HepG2 (cell line): ENCODE measurements at regions not wholly inside any gene's neighbourhood (a gene's known extent, or its start where the extent isn't known, plus 50 kb on each side); places are given as distances from the start of the nearest gene placed in this dataset.
A peak's percentile ranks its signal among the peaks of the same experiment; 100 is the strongest.

Experiments used
- ATAC-seq: fragments of 200-7000 bp; cut with Tn5 transposase; 3 replicates; pipeline ENCODE4 v1.9.1; 2020; ENCODE audit warnings: mild to moderate bottlenecking, moderate library complexity
- BruUV-seq: library from RNA; stranded (reverse); fragments of 400-500 nt; replicated peaks from 2 replicates; lab custom pipeline; 2021; lab: Mats Ljungman, UMichigan
- CTCF ChIA-PET: fragments of 300-600 bp; formaldehyde crosslinking; extraction: SDS; loops from one replicate; lab custom pipeline; 2021; ENCODE audit warnings: low total read pairs, inconsistent platforms, low intra/inter-chr PET ratio; lab: Yijun Ruan, JAX
- POLR2A ChIA-PET: fragments of 350-600 bp; sonication (Branson Sonifier 250); formaldehyde crosslinking; loops from one replicate; lab custom pipeline; 2020; ENCODE audit warnings: antibody characterized with exemption, inconsistent platforms; lab: Yijun Ruan, JAX
- DNase-seq: peaks from one replicate; pipeline ENCODE4 v3.0.0-alpha.2; 2015; ENCODE audit warnings: low spot score
- FAIRE-seq: peaks from 3 replicates; lab custom pipeline; 2011; peaks lifted over from hg19 to GRCh38; lab: Jason Lieb, UNC
- H2AFZ ChIP-seq: one replicate; pipeline ENCODE4 v1.6.1; 2011; ENCODE audit warnings: low read length, inconsistent platforms
- H3K27ac ChIP-seq: fragments of 300-600 bp; 3 replicates; pipeline ENCODE4 v1.8.0; 2011; ENCODE audit warnings: mixed run types, mild to moderate bottlenecking, mixed read lengths, low read length, inconsistent platforms; ENCODE audit not compliant: insufficient read depth; ENCODE audit errors: extremely low read length
- H3K27me3 ChIP-seq, 2 experiments: fragments of 200-600 bp in 1 of 2; 2 replicates in 1 of 2; 3 replicates in 1 of 2; pipeline versions ENCODE4 v1.6.0 to v1.8.0; 2011; ENCODE audit warnings: low read length in 2 of 2, mild to moderate bottlenecking in 2 of 2, moderate library complexity in 2 of 2, inconsistent platforms in 1 of 2; ENCODE audit not compliant: insufficient read depth in 2 of 2, control insufficient read depth in 1 of 2
- H3K36me3 ChIP-seq, 2 experiments: fragments of 200-600 bp in 1 of 2; replicated peaks in 1 of 2; 2 replicates in 1 of 2; 3 replicates in 1 of 2; pipeline versions ENCODE4 v1.5.1 to v1.8.0; 2011; ENCODE audit warnings: low read length in 2 of 2, inconsistent platforms in 1 of 2; ENCODE audit not compliant: insufficient read depth in 2 of 2, control insufficient read depth in 1 of 2
- H3K4me1 ChIP-seq: 2 replicates; pipeline ENCODE4 v1.5.1; 2012; ENCODE audit warnings: low read length, inconsistent platforms; ENCODE audit not compliant: insufficient read depth
- H3K4me2 ChIP-seq: 2 replicates; pipeline ENCODE4 v1.6.0; 2011; ENCODE audit warnings: low read depth, low read length, inconsistent platforms
- H3K4me3 ChIP-seq, 3 experiments: fragments of 200-600 bp in 1 of 3; sonication (generic), shearing (Covaris generic) in 1 of 3; replicated peaks in 1 of 3; 2 replicates each; pipeline ENCODE4 v1.5.1; 2011 to 2016; ENCODE audit warnings: low read length in 3 of 3, inconsistent platforms in 2 of 3, low read depth in 2 of 3, mild to moderate bottlenecking in 2 of 3, control low read depth in 1 of 3, mixed read lengths in 1 of 3; ENCODE audit not compliant: insufficient read depth in 1 of 3
- H3K79me2 ChIP-seq: one replicate; pipeline ENCODE4 v1.6.1; 2011; ENCODE audit warnings: low read length, inconsistent platforms; ENCODE audit not compliant: insufficient read depth
- H3K9ac ChIP-seq: 2 replicates; pipeline ENCODE4 v1.6.0; 2011; ENCODE audit warnings: mild to moderate bottlenecking, low read depth, low read length, inconsistent platforms; ENCODE audit not compliant: insufficient read depth
- H3K9me3 ChIP-seq: 2 replicates; pipeline ENCODE4 v1.5.1; 2012; ENCODE audit warnings: mild to moderate bottlenecking, low read length
- H4K20me1 ChIP-seq: 2 replicates; pipeline ENCODE4 v1.6.0; 2011; ENCODE audit warnings: inconsistent platforms, mild to moderate bottlenecking, low read length, moderate library complexity; ENCODE audit not compliant: insufficient read depth
- CEBPB ChIP-seq: IDR thresholded peaks from 2 replicates; pipeline ENCODE4 v1.6.1; 2011; ENCODE audit warnings: low read depth, low read length, improper control_type of control experiment, borderline replicate concordance
- KMT2B ChIP-seq: IDR thresholded peaks from 2 replicates; pipeline ENCODE4 v1.6.1; 2016; ENCODE audit warnings: missing genetic modification reagents, missing compliant biosample characterization
- PPARG ChIP-seq: conservative IDR thresholded peaks from 2 replicates; pipeline ENCODE4 v1.6.1; 2016; ENCODE audit warnings: missing biosample characterization, missing genetic modification reagents
- SATB2 ChIP-seq: sonication (generic); formaldehyde crosslinking; IDR thresholded peaks from 2 replicates; pipeline ENCODE4 v1.5.0; 2020; ENCODE audit warnings: missing genetic modification reagents
- ZBTB21 ChIP-seq: sonication (generic); formaldehyde crosslinking; IDR thresholded peaks from 2 replicates; pipeline ENCODE4 v1.4.0; 2020; ENCODE audit warnings: missing genetic modification reagents
- ZNF33B ChIP-seq: sonication (generic); formaldehyde crosslinking; IDR thresholded peaks from 2 replicates; pipeline ENCODE4 v1.5.1; 2020; ENCODE audit warnings: mild to moderate bottlenecking, missing genetic modification reagents
- ZNF382 ChIP-seq: sonication (generic); formaldehyde crosslinking; IDR thresholded peaks from 2 replicates; pipeline ENCODE4 v1.5.0; 2020; ENCODE audit warnings: missing genetic modification reagents, mild to moderate bottlenecking, borderline replicate concordance
- ZNF788 ChIP-seq: sonication (generic); formaldehyde crosslinking; IDR thresholded peaks from 2 replicates; pipeline ENCODE4 v1.5.0; 2020; ENCODE audit warnings: mild to moderate bottlenecking, missing genetic modification reagents, borderline replicate concordance
- WGBS: methylation state at CpG from one replicate; pipeline ENCODE4 v1.1.6; 2017; ENCODE audit warnings: low lambda C conversion rate; 5-methylcytosine and 5-hydroxymethylcytosine counted together
- in situ Hi-C: cut with HindIII; loops from 2 replicates; pipeline ENCODE4 v1.10.0; 2017; ENCODE audit warnings: low pct_unique_long_range_greater_than_20kb; ENCODE audit not compliant: extremely low pct_ligation_motif_present
- intact Hi-C: fragments of 100-400 bp; cut with micrococcal nuclease; formaldehyde crosslinking; loops from one replicate; pipeline ENCODE4 v1.10.0; 2022; ENCODE audit not compliant: unreplicated experiment
- TF ChIP-seq, protein P1 (sequence below): sonication (generic); formaldehyde crosslinking; IDR thresholded peaks from 2 replicates; pipeline ENCODE4 v1.4.0; 2020; ENCODE audit warnings: mild to moderate bottlenecking, missing genetic modification reagents
- TF ChIP-seq, protein P2 (sequence below): sonication (generic); formaldehyde crosslinking; conservative IDR thresholded peaks from 2 replicates; pipeline ENCODE4 v1.4.0; 2020; ENCODE audit warnings: missing genetic modification reagents

DNA sequence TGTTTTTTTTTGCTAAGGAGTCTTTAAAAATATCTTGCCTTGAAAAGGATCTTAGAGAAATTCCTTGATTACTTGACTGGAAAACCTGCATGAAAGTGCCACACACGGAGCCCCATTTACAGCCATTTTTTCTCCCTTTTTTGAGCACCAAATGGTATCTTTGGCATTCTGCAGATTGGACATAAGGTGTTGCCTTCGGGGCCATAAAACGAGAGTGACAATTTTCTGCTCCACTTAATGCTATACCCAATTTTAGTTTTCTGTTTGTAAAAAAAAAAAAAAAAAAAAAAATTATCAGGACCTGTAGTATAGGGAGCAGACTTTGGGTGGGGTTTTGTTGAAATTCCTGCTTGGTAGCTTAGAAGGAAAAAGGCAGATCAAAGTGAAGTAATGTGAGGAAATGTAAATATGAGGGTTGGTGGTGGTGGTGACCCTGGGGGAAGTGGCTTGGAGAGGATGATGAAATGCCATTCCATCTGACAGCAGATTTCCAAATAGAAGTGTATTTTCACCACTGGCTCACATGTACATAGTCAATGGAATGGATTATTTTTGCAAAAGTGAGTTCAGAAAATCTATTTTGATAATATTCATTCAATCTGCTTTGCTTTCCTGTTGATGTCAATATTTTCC, 212.1 kb upstream of the SOX4 start (continued):
- TF ChIP-seq CEBPB: peak; percentile 96
- TF ChIP-seq SATB2 (CRISPR knock-in tag): no peak
- TF ChIP-seq, protein P1, sequence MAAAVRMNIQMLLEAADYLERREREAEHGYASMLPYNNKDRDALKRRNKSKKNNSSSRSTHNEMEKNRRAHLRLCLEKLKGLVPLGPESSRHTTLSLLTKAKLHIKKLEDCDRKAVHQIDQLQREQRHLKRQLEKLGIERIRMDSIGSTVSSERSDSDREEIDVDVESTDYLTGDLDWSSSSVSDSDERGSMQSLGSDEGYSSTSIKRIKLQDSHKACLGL (CRISPR knock-in tag): no peak
- 0 out of 2 replicates have a peak, but pooled peaks have one; percentile 57 for TF ChIP-seq PPARG (CRISPR knock-in tag)
- TF ChIP-seq, protein P2, sequence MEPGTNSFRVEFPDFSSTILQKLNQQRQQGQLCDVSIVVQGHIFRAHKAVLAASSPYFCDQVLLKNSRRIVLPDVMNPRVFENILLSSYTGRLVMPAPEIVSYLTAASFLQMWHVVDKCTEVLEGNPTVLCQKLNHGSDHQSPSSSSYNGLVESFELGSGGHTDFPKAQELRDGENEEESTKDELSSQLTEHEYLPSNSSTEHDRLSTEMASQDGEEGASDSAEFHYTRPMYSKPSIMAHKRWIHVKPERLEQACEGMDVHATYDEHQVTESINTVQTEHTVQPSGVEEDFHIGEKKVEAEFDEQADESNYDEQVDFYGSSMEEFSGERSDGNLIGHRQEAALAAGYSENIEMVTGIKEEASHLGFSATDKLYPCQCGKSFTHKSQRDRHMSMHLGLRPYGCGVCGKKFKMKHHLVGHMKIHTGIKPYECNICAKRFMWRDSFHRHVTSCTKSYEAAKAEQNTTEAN: peak; percentile 87
- TF ChIP-seq ZNF33B (CRISPR knock-in tag): no peak
- TF ChIP-seq ZNF382: no peak
- peak; percentile 59; the same call in 1 of the 2 replicates for TF ChIP-seq ZNF788 (CRISPR knock-in tag)

DNA sequence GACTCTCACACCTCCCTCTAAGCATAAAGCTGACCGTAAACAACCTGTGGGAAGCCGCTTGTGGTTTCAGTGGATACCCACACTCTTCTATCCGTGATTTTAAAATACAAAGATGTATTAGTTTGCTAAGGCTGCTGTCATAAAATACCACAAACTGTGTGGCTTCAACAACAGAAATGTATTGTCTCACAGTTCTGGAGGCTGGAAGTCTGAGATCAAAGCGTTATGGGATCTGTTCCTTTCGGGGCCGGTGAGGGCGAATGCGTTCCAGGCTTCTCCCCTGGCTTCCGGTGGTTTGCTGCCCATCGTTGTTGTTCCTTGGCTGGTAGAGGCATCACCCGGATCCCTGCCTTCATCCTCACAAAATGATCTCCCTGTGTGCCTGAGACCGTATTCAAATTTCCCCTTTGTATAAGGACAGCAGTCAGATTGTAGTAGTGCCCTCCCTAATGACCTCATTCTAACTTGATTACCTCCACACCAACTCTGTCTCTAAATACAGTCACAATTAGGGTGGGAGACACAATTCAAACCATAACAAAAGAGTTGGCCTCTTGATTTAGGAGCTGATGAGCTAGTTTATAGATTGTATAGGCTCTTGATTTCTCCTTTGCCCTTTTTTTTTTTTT, 210.6 kb upstream of the SOX4 start:
- in situ Hi-C loops: no loop called here
- POLR2A ChIA-PET: interaction anchor here (1.6 kb wide), 1 partner anchor 69 kb away, joined by 4 read pairs; no protein-coding TSS in a partner anchor

More for the DNA sequence above, 210.6 kb upstream of the SOX4 start:
- H3K9me3 ChIP-seq: no peaks in the 10 kb centered on the region
- intact Hi-C loops: loop anchor here (5.0 kb wide), 1 partner anchor 381 kb away; no protein-coding TSS in a partner anchor
- CTCF ChIA-PET: no interaction called here
- no peaks in the 10 kb centered on the region for H3K36me3 ChIP-seq
- FAIRE-seq: no peak
- no peak overlapping the region for H3K27ac ChIP-seq
- ATAC-seq: no peak
- TF ChIP-seq KMT2B (CRISPR knock-in tag) (no peak), ZBTB21 (CRISPR knock-in tag) (no peak)
- H3K4me2 ChIP-seq: no peak overlapping the region
- H3K4me3 ChIP-seq: no peak overlapping the region
- DNase-seq: no peak
- no peaks in the 10 kb centered on the region for H4K20me1 ChIP-seq
- no peaks in the 10 kb centered on the region for H3K27me3 ChIP-seq
- 97% methylated on average over 12 of the region's 12 CpGs for WGBS
- no peak overlapping the region for H3K9ac ChIP-seq
- BruUV-seq: no TSS peak
- no peaks in the 10 kb centered on the region for H3K79me2 ChIP-seq
- H2AFZ ChIP-seq: no peak overlapping the region
- H3K4me1 ChIP-seq: peaks cover 48% of the 10 kb centered on the region
